Neural crest cell (in vitro differentiated cells): ENCODE measurements at regions not wholly inside any gene's neighbourhood (a gene's known extent, or its start where the extent isn't known, plus 50 kb on each side); places are given as distances from the start of the nearest gene placed in this dataset.
A peak's percentile ranks its signal among the peaks of the same experiment; 100 is the strongest.

Source experiments
- DNase-seq: peaks from one replicate; pipeline ENCODE4 v3.0.0; 2021; ENCODE audit warnings: low read depth, mixed read lengths, low spot score
- H3K27ac Mint-ChIP-seq: one replicate; pipeline ENCODE4 v1.8.0; 2021; ENCODE audit warnings: mild to moderate bottlenecking, mixed read lengths; ENCODE audit not compliant: unreplicated experiment
- H3K27me3 Mint-ChIP-seq: 2 replicates; pipeline ENCODE4 v1.8.0; 2021; ENCODE audit warnings: low read depth, mild to moderate bottlenecking, mixed read lengths
- H3K36me3 Mint-ChIP-seq: 2 replicates; pipeline ENCODE4 v1.8.0; 2021; ENCODE audit warnings: low read depth, mild to moderate bottlenecking, mixed read lengths
- H3K4me1 Mint-ChIP-seq: 2 replicates; pipeline ENCODE4 v1.8.0; 2021; ENCODE audit warnings: mixed read lengths
- H3K4me3 Mint-ChIP-seq: one replicate; pipeline ENCODE4 v1.8.0; 2021; ENCODE audit warnings: mild to moderate bottlenecking, mixed read lengths
- H3K9me3 Mint-ChIP-seq: 2 replicates; pipeline ENCODE4 v1.8.0; 2021; ENCODE audit warnings: mixed read lengths
- CTCF ChIP-seq: fragments of 200-600 bp; sonication (generic); conservative IDR thresholded peaks from 2 replicates; pipeline ENCODE4 v1.5.0; 2021; ENCODE audit warnings: antibody characterized with exemption, mild to moderate bottlenecking

DNA sequence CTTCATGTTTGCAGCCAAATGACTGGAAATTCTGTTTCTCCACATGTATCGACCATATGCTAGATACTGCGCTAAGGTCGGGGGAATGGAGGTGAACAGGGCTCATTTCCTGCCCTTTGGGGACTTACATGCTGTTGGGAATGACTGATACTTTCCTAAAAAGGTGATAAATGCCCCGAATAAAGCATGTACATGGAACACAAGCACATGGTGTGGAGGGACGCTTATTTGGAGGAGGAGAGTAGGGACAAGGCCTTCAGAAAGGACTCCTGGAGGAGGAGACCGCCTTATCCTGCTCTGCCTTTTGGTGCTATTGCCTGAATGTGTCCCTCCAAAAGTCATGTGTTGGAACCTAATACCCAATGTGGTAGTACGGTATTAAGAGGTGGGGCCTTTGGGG, 344.5 kb downstream of the PRL start:
- no peaks in the 10 kb centered on the region for H3K9me3 Mint-ChIP-seq
- no peaks in the 10 kb centered on the region for H3K27me3 Mint-ChIP-seq
- H3K4me3 Mint-ChIP-seq, result no peak overlapping the region
- H3K27ac Mint-ChIP-seq, result no peak overlapping the region
- H3K36me3 Mint-ChIP-seq, result no peaks in the 10 kb centered on the region
- no peak for TF ChIP-seq CTCF
- no peak for DNase-seq
- peaks cover 82% of the 10 kb centered on the region for H3K4me1 Mint-ChIP-seq

- TF ChIP-seq CTCF, result no peak
- H3K4me1 Mint-ChIP-seq, result peaks cover 70% of the 10 kb centered on the region
- DNase-seq, result no peak
- peaks cover 2% of the 10 kb centered on the region for H3K36me3 Mint-ChIP-seq
- H3K27me3 Mint-ChIP-seq, result no peaks in the 10 kb centered on the region
- H3K27ac Mint-ChIP-seq, result peak overlapping the region; percentile 9
- no peaks in the 10 kb centered on the region for H3K9me3 Mint-ChIP-seq
- no peak overlapping the region for H3K4me3 Mint-ChIP-seq
Measured at GRCh38 chr6:21953831-21954801, 342.7 kb downstream of the PRL start.

GRCh38 chr6:21955053-21955595, 341.7 kb downstream of the PRL start:
- no peak overlapping the region for H3K27ac Mint-ChIP-seq
- H3K4me3 Mint-ChIP-seq, result no peak overlapping the region

GRCh38 chr6:21955951-21956350, 340.9 kb downstream of the PRL start:
- Mint-ChIP-seq H3K4me1 (peaks cover 55% of the 10 kb centered on the region), H3K4me3 (no peak overlapping the region), H3K27ac (no peak overlapping the region), H3K36me3 (peaks cover 2% of the 10 kb centered on the region), H3K27me3 (no peaks in the 10 kb centered on the region), H3K9me3 (no peaks in the 10 kb centered on the region)
- DNase-seq, result no peak
- no peak for TF ChIP-seq CTCF

More at GRCh38 chr6:21955053-21955595, 341.7 kb downstream of the PRL start:
- no peaks in the 10 kb centered on the region for H3K27me3 Mint-ChIP-seq
- TF ChIP-seq CTCF, result no peak
- no peaks in the 10 kb centered on the region for H3K9me3 Mint-ChIP-seq
- peaks cover 2% of the 10 kb centered on the region for H3K36me3 Mint-ChIP-seq
- DNase-seq, result no peak
- peaks cover 61% of the 10 kb centered on the region for H3K4me1 Mint-ChIP-seq

- TF ChIP-seq CTCF, result no peak
- peaks cover 47% of the 10 kb centered on the region for H3K4me1 Mint-ChIP-seq
- H3K27ac Mint-ChIP-seq, result no peak overlapping the region
- H3K9me3 Mint-ChIP-seq, result peaks cover 3% of the 10 kb centered on the region
- no peak for DNase-seq
- no peaks in the 10 kb centered on the region for H3K27me3 Mint-ChIP-seq
- no peak overlapping the region for H3K4me3 Mint-ChIP-seq
- peaks cover 2% of the 10 kb centered on the region for H3K36me3 Mint-ChIP-seq
Measured at GRCh38 chr6:21958428-21958827, 338.4 kb downstream of the PRL start.
